MM.1S (cell line): ENCODE measurements at regions not wholly inside any gene's neighbourhood (a gene's known extent, or its start where the extent isn't known, plus 50 kb on each side); places are given as distances from the start of the nearest gene placed in this dataset.

ENCODE experiments used
- DNase-seq: peaks from one replicate; pipeline ENCODE4 v3.0.0-alpha.2; 2015
- H2AFZ ChIP-seq: fragments of 300-600 bp; sonication (generic); 2 replicates; pipeline ENCODE4 v1.6.0; 2016; ENCODE audit warnings: antibody characterized with exemption, low read length
- H3F3A ChIP-seq: fragments of 300-600 bp; sonication (generic); 2 replicates; pipeline ENCODE4 v1.6.1; 2016; ENCODE audit warnings: mild to moderate bottlenecking, antibody characterized with exemption, low read length, moderate library complexity, mixed read lengths; ENCODE audit not compliant: insufficient read depth
- H3K27ac ChIP-seq: fragments of 300-600 bp; sonication (generic); 2 replicates; pipeline ENCODE4 v1.5.1; 2016; ENCODE audit warnings: mild to moderate bottlenecking, low read length
- H3K27me3 ChIP-seq: fragments of 300-600 bp; sonication (generic); replicated peaks from 2 replicates; pipeline ENCODE4 v1.6.0; 2016; ENCODE audit warnings: low read length; ENCODE audit not compliant: insufficient read depth
- H3K36me3 ChIP-seq: fragments of 300-600 bp; sonication (generic); replicated peaks from 2 replicates; pipeline ENCODE4 v1.6.1; 2016; ENCODE audit warnings: mild to moderate bottlenecking, low read length, mixed read lengths; ENCODE audit not compliant: insufficient read depth
- H3K4me1 ChIP-seq: fragments of 300-600 bp; sonication (generic); 2 replicates; pipeline ENCODE4 v1.6.1; 2016; ENCODE audit warnings: low read length, mixed read lengths
- H3K4me2 ChIP-seq: fragments of 300-600 bp; sonication (generic); 2 replicates; pipeline ENCODE4 v1.6.0; 2016; ENCODE audit warnings: low read depth, low read length
- H3K4me3 ChIP-seq: fragments of 300-600 bp; sonication (generic); 2 replicates; pipeline ENCODE4 v1.5.1; 2016; ENCODE audit warnings: low read length, mixed read lengths
- H3K79me2 ChIP-seq: fragments of 300-600 bp; sonication (generic); 2 replicates; pipeline ENCODE4 v1.6.1; 2016; ENCODE audit warnings: mixed run types, low read length, mixed read lengths
- H3K9ac ChIP-seq: fragments of 300-600 bp; sonication (generic); 2 replicates; pipeline ENCODE4 v1.6.1; 2016; ENCODE audit warnings: low read length, mixed read lengths
- H3K9me2 ChIP-seq: fragments of 300-600 bp; sonication (generic); replicated peaks from 2 replicates; pipeline ENCODE4 v1.6.1; 2016; ENCODE audit warnings: mild to moderate bottlenecking, low read length, mixed read lengths; ENCODE audit not compliant: insufficient read depth
- H3K9me3 ChIP-seq: fragments of 300-600 bp; sonication (generic); replicated peaks from 2 replicates; pipeline ENCODE4 v1.6.1; 2016; ENCODE audit warnings: mild to moderate bottlenecking, low read length, mixed read lengths; ENCODE audit not compliant: insufficient read depth
- H4K20me1 ChIP-seq: fragments of 300-600 bp; sonication (generic); 2 replicates; pipeline ENCODE4 v1.6.1; 2016; ENCODE audit warnings: mild to moderate bottlenecking, low read length, moderate library complexity, mixed read lengths; ENCODE audit not compliant: insufficient read depth
- CTCF ChIP-seq: fragments of 300-600 bp; sonication (generic); IDR thresholded peaks from 2 replicates; pipeline ENCODE4 v1.5.1; 2016; ENCODE audit warnings: antibody characterized with exemption, low read length, mixed read lengths
- EZH2 ChIP-seq: fragments of 300-600 bp; sonication (generic); optimal IDR thresholded peaks from 2 replicates; pipeline ENCODE3; 2017; ENCODE audit warnings: low read depth, mild to moderate bottlenecking, antibody characterized with exemption, low read length, mixed read lengths
- EZH2phosphoT487 ChIP-seq: fragments of 300-600 bp; sonication (generic); IDR thresholded peaks from 2 replicates; pipeline ENCODE4 v1.6.1; 2018; ENCODE audit warnings: antibody characterized with exemption, low read length

- no peak for TF ChIP-seq EZH2
- no peak for TF ChIP-seq EZH2phosphoT487
- TF ChIP-seq CTCF, result no peak
- Histone ChIP-seq H3K79me2 (no peaks in the 10 kb centered on the region), H3K4me3 (no peak overlapping the region), H3K4me1 (no peaks in the 10 kb centered on the region), H3K27ac (no peak overlapping the region), H2AFZ (no peak overlapping the region), H4K20me1 (no peaks in the 10 kb centered on the region), H3K9me2 (no peaks in the 10 kb centered on the region), H3K27me3 (no peaks in the 10 kb centered on the region), H3K36me3 (no peaks in the 10 kb centered on the region), H3K9me3 (no peaks in the 10 kb centered on the region), H3F3A (no peaks in the 10 kb centered on the region), H3K9ac (no peak overlapping the region), H3K4me2 (no peak overlapping the region)
- DNase-seq, result no peak
These were observed 254.1 kb upstream of the SOX21 start for GRCh38 chr13:94966422-94966955.

GRCh38 chr13:94959626-94960025, 247.3 kb upstream of the SOX21 start:
- no peak overlapping the region for H3K4me3 ChIP-seq
- no peaks in the 10 kb centered on the region for H4K20me1 ChIP-seq
- H3F3A ChIP-seq, result no peaks in the 10 kb centered on the region
- no peaks in the 10 kb centered on the region for H3K79me2 ChIP-seq
- no peak overlapping the region for H2AFZ ChIP-seq
- H3K36me3 ChIP-seq, result no peaks in the 10 kb centered on the region
- H3K9me3 ChIP-seq, result no peaks in the 10 kb centered on the region
- no peaks in the 10 kb centered on the region for H3K27me3 ChIP-seq
- H3K9ac ChIP-seq, result no peak overlapping the region
- H3K9me2 ChIP-seq, result no peaks in the 10 kb centered on the region
- no peak overlapping the region for H3K27ac ChIP-seq
- TF ChIP-seq EZH2phosphoT487 (no peak), CTCF (no peak), EZH2 (no peak)
- DNase-seq, result no peak
- H3K4me2 ChIP-seq, result no peak overlapping the region
- H3K4me1 ChIP-seq, result no peaks in the 10 kb centered on the region

DNA sequence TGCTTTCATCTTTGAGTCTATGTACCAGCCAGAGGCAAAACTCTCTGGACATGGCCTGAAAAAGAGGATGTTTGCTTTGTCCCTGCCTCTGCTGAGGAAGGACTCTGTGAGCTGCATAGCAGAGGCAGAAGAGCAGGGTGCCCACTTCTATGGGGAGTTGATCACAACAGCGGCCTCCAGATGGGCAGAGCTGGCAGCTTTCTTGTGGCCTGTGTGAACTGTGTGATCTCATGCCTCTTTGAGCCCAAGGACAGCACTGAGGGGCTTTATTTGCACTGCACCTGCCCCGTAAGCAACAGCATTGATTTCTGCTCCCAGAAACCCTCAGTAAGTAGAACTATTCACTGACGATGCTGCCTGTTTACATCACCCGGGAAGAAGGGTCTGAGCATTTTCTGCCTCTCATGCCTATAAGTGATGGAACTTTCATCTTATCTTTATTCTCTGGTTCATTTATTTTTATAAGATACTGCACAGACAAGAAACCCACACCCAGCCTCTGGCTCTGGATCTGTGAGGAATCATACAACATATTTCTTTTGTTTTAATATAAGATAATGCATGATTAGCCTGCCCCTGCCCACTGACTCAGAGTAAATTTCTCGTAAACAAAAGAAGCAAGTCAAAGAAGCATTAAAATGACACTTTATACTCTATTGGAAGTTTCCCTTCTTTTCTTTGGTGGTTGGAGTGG, 244.2 kb upstream of the SOX21 start:
- H3F3A ChIP-seq, result no peaks in the 10 kb centered on the region
- H3K4me1 ChIP-seq, result no peaks in the 10 kb centered on the region
- no peak overlapping the region for H3K27ac ChIP-seq
- no peaks in the 10 kb centered on the region for H3K9me2 ChIP-seq
- H3K4me2 ChIP-seq, result no peak overlapping the region
- TF ChIP-seq EZH2, result no peak
- no peak for TF ChIP-seq EZH2phosphoT487
- no peak for TF ChIP-seq CTCF
- H2AFZ ChIP-seq, result no peak overlapping the region
- no peaks in the 10 kb centered on the region for H4K20me1 ChIP-seq
- no peak for DNase-seq
- no peak overlapping the region for H3K4me3 ChIP-seq
- no peaks in the 10 kb centered on the region for H3K27me3 ChIP-seq
- no peaks in the 10 kb centered on the region for H3K79me2 ChIP-seq
- H3K9me3 ChIP-seq, result no peaks in the 10 kb centered on the region
- H3K9ac ChIP-seq, result no peak overlapping the region
- no peaks in the 10 kb centered on the region for H3K36me3 ChIP-seq
